GM18867 (cell line): ENCODE measurements at regions not wholly inside any gene's neighbourhood (a gene's known extent, or its start where the extent isn't known, plus 50 kb on each side); places are given as distances from the start of the nearest gene placed in this dataset.
A peak's percentile ranks its signal among the peaks of the same experiment; 100 is the strongest.
"Not testable (repeated sequence)": the region's sequence is repeated elsewhere in the genome, so short reads cannot be mapped to it uniquely, and the experiment has no call there.

Source experiments
- ATAC-seq: cut with Tn5 transposase; IDR thresholded peaks from one replicate; pipeline ENCODE4 v1.9.1; 2021; ENCODE audit warnings: mild to moderate bottlenecking, moderate library complexity; ENCODE audit not compliant: unreplicated experiment

DNA sequence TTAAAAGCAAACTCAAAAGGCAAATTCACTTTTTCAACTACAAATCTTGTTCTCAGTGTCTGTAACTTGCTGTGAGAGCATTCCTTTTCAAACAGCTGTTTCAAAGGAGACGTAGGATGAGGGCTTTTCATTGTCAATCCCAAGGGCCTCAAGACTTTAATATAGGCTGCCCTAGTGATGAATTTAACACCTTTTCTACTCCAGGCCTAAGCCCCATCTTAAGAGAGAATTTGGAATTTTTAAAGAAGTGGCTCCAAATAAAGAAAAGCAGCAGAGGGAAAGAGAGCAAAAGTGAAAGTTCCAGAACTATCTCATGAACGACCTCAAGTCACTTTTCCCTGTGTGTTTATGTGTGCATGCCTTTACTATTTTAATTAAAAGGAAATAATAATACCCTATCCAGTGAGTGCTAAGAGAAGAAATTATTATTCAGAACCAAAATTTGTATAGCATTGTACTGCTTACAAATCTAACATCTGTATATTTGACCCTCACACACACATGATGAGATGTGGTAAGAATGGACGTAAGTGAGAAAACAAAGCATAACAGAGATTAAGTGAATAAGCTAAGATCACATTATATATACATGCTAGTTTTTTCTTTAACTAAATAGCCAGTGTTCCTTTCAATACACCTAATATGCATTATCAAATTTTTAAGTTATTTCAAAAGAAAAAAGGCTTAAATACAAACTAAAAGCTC is 196.4 kb downstream of the VGLL3 start:
- ATAC-seq: no peak

DNA sequence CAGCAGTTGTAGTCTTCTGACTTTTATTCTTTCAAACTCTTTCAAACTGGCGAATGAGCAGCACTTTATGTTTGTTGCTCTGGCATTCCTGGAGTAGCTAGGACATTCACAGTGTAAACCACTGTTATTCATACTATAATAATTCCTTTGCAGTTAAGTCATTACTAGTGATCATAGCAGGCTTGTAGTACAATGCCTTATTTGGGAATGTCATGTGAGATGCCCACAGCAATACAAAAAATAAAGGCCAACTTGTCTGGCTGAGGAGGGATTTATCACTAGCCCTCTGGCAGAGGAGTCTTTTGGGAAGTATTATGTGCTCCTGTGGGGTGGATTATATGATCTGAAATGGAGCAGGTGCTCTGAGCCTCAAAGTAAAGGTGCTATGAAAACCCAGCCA is 197.2 kb downstream of the VGLL3 start:
- no peak for ATAC-seq

DNA sequence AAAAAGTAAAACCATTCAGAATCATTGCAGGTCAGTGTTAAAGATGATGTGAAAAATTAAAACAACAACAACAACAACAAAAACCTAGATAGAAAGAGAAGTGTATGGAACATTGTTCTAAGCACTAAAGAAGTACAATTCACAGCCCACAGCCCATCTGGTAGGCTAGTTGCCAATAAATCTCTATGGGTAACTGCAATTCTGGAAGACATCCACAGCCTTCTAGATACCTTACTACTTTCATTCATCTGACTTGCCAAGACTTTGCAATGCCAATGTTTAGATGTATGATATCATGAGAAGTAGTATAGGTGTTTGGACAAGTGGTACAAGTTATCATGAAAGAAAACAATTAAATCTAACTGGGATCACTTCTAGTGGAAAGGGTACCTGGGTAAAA is 198.6 kb downstream of the VGLL3 start:
- no peak for ATAC-seq

DNA sequence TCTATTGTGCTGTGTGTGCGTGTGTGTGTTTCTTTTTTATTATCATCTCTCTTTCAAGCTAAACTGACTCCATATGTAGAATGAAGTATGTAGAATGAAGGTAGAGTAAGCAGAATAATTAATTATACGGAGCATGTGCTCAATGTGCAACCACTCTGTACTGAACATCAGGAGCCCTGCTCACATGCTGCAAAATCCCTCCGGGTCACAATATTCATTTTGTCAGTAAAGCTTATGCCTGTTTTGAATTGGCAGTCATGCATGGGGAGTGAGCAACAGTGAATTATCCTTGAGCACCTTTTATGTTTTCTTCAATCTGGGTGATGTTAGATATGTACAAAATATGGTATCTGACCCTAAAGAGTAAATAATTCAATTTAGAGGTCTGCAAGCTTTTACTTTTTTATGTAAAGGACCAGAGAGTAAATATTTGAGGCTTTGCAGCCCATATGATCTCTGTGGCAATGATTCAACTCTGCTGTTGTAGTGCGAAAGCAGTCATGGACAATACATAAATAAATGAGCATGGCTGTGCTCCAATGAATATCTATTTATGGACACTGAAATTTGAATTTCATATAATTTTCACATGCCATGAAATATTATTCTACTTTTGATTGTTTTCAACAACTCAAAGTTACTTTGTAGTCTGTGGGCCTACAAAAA is 199.9 kb downstream of the VGLL3 start:
- ATAC-seq: no peak

DNA sequence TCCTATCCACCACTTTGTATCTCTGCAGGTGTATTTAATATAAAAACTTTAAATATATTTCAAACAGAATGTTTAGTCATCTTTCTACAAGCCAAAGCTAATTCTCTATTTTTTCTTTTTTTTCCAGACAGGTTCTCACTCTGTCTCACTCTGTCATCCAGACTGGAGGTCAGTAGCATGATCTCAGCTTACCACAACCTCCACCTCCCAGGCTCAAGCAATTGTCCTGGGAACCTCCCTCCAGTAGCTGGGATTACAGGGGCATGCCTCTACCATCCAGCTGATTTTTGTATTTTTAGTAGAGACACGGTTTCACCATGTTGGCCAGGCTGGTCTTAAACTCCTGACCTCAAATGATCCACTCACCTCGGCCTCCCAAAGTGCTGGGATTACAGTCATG is 202.6 kb downstream of the VGLL3 start:
- no peak for ATAC-seq

DNA sequence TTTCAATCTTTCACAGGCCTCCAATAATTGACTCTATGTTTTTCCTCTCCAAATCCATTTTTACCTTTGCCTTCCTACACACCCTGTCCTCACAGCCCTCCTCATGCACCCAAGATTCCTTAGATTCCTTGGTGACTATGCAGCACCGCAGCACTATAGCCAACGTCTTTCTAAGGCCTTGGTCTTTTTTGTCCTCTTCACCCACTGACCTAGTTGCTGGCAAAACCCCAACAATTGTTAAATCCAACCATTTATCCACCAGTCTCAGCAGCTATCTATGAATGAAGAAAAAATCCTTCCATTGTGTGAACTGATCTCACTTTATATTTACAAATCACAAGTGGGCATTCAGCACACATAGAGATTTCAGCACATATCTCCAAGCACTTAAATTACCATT is 203.9 kb downstream of the VGLL3 start:
- no peak for ATAC-seq

DNA sequence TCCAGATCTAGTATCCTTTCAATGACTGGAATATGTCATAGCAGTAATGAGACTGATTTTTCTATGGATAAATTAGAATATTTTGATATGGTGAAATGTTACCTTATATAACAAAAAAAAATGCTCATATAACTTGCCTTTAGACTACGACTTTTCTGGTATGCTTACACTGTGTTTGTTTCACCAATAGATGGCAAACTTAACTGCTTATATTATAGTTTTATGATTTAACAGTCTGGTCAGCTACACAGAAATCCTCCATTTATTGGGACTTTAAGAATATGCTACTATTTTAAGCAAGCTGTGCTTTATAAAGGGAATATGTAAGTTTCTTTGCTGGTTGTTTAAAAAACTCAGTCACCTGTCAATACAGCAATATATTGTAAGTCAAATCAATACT is 205.6 kb downstream of the VGLL3 start:
- ATAC-seq: no peak

DNA sequence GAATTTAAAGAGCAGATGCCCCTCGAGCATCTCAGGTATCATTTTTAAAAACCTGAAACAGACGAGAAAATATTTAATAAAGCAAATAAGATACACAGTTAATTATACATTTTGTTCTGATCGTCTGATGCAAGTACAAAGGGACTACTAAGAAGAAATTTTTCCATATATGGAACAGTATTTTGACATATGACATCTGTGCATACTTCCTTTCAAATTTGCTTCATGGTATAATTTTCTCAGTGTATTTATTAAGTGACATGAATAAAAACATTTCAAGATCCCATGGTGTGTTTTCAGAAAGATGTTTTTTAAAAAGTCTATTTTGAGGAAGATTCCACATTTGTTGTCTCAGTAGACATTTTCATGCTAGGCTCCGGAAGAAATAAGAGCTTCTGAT is 208.1 kb downstream of the VGLL3 start:
- no peak for ATAC-seq

DNA sequence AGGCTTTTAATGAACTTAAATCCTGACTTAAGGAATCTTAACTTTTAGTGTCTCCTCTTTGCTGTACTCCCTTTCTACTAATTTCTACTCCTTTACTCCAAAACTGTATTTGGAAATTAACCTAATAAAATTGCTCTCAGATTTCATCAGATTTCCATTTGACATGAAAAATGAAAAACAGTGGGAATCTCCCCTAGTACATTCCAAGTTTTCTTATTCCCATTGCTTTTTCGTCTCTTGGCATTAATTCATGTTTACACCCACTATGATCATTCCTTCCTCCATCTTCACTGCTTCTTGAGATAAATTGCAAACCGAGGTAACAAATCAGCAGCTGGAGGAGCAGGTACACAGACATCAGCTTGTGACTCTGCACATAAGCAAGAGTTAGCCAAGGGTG is 208.7 kb downstream of the VGLL3 start:
- no peak for ATAC-seq

DNA sequence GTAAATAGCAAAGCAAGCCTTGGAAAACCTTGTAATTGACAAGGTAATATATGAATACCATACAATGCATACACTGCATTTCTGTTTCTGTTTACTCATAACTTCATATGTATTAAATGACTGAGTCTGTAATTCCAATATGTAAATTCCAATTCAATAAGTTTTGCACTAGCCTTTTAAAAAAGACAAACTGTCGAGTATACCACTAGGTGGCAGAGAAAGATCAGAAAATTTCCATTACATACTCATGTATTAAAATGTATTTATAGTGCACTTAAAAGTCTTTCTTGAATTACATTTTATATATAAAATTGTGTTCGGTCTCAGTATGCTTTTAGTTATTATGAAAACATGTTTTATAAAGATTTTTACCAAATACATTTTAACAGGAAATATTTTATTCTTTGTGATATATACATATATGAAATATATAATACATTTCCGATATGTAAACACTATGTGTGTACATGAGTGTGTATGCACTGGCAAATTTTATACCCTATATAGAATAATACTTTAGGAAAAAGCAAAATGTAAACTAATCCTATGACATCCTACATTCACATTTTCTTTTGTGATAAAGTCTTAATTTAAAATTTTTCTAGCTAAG is 216.8 kb downstream of the VGLL3 start:
- ATAC-seq: no peak

DNA sequence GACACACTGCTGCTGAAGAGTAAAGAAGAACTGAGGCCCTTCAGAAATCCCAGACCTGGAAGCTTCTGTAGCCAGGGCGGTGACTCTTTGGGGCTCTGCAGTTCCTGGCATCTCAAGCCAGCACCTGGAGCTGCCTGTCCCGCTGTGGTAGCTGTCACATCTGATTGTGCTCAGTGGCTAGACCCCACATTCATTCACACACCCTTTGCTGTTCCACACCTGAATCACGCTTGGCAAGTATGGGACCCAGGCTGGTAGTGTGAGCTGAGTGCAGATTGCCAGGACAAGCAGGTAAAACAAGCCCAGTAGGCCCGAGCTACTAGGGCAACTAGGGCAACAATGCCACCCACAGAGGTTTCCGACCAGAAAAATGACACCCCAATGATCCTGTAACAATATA is 218.2 kb downstream of the VGLL3 start:
- ATAC-seq: no peak

DNA sequence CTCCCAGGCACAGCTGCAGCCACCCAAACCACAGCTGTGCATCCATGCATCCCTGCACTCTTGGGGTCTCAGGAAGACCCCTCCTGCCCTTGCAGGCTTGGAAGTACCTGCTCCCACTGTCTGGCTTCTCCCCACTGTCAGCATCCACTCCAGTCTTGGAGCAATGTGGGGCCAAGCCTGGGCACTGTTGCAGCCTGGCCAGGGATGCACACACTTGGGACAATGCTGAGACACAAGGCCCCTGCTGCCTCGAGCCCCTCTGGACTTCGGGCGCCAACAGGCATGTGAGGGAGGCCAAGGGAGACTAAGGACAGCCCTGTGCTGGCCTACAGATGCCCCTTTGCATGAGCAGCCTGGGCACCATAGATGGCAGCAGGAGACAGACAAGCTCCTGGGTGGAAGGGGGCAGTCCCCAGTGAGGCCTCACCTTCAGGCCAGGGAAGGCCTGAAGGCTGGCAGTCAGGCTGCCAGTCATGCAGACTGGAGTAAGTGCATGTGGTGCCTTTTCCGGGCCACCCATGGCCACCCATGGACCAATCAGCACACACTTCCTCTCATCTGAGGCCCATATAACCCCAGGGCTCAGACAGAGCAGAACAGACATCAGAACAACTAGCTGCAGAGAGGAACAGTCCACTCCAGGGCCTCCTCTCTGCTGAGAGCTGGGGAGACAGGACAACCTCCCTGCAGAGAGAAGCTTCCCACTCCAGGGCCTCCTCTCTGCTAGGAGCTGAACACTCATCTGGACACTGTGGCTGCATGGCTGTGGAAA is 219.0 kb downstream of the VGLL3 start:
- ATAC-seq: no peak

DNA sequence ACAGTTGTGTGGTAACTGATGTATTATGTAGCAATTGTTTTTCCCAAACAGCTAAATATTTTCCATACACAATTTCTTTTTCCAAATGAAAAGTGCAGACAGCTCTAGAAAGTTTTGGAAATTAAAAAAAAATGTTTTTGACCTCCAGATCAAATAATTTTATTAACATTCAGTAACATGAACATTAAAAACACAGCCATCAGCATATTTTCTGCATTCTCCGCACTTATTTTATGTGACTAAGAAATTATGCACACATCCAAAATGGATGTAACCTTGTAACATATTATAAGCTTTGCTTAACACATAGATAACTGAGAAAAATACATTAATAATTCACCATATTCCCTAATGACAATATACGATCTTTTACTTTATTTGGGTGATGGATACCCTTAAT is 224.6 kb downstream of the VGLL3 start:
- ATAC-seq: no peak

DNA sequence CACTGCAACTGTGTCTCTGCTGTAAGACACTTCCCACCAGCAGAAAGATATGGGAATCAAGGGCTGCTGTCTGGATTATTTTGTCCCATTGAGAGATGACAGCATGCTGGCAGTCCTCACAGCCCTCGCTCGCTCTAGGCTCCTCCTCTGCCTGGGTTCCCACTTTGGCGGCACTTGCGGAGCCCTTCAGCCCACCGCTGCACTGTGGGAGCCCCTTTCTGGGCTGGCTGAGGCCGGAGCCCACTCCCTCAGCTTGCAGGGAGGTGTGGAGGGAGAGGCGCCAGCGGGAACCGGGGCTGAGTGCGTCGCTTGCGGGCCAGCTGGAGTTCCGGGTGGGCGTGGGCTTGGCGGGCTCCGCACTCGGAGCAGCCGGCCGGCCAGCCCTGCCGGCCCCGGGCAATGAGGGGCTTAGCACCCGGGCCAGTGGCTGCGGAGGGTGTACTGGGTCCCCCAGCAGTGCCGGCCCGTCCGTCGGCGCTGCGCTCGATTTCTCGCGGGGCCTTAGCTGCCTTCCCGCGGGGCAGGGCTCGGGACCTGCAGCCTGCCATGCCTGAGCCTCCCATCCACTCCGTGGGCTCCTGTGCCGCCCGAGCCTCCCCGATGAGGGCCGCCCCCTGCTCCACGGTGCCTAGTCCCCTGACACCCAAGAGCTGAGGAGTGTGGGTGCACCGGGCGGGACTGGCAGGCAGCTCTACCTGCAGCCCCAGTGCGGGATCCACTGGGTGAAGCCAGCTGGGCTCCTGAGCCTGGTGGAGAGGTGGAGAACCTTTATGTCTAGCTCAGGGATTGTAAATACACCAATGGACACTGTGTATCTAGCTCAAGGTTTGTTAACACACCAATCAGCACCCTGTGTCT is 233.4 kb downstream of the VGLL3 start:
- ATAC-seq: not testable (repeated sequence)

DNA sequence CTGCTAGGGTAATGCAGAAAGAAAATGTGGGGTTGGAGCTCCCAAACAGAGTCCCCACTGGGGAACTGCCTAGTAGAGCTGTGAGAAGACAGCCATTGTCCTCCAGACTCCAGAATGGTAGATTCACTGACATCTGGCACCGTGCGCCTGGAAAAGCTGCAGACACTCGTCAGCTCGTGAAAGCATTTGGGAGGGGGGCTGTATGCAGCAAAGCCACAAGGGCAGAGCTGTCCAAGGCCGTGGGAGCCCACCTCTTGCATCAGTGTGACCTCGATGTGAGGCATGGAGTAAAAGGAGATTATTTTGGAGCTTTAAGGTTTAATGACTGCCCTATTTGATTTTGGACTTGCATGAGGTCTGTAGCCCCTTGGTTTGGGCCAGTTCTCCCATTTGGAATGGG is 242.9 kb downstream of the VGLL3 start:
- ATAC-seq: no peak

DNA sequence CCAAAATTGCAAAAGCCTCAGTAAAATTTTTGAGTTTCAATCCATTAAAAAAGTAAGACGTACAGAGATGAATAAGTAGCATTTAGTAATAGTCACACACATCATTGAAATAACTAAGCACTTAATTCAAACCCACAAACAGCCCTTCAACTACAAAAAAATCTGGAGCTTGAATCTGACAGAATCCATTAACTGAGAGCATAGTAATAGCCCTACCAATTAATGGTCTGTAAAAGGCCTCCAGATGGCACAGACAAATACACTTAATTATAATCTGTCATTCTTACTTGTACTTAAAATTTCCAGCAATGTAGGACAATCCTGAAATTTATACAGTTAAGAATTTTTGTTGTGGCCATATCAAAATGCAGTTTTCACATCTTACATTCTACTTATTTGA is 246.9 kb downstream of the VGLL3 start:
- no peak for ATAC-seq

DNA sequence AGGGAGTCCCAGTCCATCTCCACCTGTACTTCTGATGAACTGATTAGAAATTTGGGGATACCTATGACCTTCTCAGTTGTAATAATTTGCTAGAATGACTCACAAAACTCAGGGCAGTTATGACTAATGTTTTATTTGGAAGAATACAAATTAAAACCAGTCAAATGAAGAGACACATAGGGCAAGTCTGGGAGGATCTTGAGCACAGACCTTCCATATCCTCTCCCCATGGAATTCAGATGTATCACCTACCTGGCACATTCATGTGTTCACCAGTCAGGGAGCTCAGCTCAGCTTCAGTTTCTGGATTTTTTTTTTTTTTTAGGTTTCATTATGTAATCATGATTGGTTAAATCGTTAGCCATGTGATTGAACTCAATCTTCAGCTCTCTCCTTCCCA is 247.7 kb downstream of the VGLL3 start:
- ATAC-seq: no peak

DNA sequence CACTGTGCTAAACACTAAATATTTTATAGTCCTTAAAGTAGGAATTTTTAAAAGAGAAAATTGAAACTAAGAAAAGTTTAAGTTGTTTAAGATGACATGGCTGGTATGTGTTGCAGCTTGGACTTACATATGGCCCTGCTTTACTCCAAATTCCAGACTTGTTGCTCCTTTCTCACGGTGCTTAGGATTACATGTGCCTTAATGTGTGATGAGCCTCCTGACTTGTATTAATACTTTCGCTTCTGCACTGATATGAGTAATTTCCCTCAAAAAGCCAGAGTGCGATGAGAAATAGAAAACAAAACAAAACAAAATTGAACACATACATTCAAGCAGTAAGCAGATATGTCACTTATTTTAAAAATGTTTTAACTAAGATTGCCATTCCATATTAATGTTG is 250.2 kb downstream of the VGLL3 start:
- peak; percentile 40 for ATAC-seq

DNA sequence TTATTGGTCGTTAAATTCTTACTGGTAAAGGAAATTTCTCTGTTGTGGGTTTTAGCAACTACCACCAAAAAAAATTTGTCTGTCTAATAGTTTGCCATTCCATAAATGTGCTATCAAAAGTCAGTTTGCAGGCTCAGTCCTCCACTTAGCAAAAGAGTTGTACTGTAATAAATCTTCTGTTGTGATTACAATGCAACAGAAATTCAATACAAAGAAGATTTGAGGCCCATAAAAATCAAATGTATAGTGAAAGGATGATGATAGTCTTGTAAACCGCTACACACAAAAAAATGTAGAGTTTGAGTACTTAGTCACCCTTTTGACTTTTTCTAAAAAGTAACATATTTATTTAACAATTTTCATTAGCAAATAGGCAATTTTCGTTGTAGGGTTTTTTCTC is 251.7 kb downstream of the VGLL3 start:
- no peak for ATAC-seq

DNA sequence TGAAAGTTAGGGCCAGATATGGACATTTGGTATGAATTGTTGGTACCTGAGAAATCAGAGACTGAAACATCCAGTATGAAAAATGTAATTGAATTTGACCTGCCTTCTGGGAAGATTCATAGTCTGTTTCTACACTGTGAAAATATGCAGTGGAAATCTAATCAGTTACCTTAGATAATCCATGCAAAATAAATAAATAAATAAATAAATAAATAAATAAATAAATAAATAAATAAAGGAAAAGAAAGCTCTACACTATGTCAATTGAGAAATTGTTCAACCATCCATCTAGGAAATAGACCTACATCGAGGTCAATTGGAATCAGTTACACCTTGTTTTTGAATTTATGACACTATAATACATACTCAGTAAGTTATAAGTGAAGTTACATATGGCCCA is 252.3 kb downstream of the VGLL3 start:
- no peak for ATAC-seq

DNA sequence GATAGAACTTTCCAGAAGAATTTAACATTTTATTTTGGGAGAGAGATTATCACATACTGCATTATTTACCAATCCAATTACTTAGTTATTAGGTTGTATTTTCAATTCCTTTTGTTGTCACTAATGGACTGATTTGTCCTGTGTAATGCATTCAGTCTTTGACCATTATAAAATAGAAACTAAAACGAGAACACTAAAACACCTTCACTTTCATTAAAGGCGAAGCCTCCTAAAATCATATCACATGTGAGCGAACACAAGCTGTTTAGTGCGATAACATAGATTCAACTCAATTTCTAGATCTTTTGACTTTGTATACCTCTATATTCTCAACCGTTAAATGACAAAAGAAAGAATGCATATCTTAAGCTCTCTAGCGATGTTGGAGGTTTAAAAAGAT is 253.4 kb downstream of the VGLL3 start:
- no peak for ATAC-seq
